Common myeloid progenitor, CD34-positive (primary cell): ENCODE measurements at regions not wholly inside any gene's neighbourhood (a gene's known extent, or its start where the extent isn't known, plus 50 kb on each side); places are given as distances from the start of the nearest gene placed in this dataset.
A peak's percentile ranks its signal among the peaks of the same experiment; 100 is the strongest.

Source experiments
- CTCF ChIA-PET: fragments of 350-600 bp; sonication (Branson Sonifier 250); formaldehyde crosslinking; loops from one replicate; lab custom pipeline; 2021; ENCODE audit warnings: antibody characterized with exemption; lab: Charles Lee
- POLR2A ChIA-PET: fragments of 350-600 bp; sonication (Branson Sonifier 250); formaldehyde crosslinking; loops from one replicate; lab custom pipeline; 2021; ENCODE audit warnings: antibody characterized with exemption; lab: Charles Lee
- DNase-seq, 3 donors: peaks; one replicate each; pipeline versions ENCODE4 v3.0.0 to v3.0.0-alpha.2; 2013
- H3K27ac ChIP-seq, 2 experiments: 1 replicate in 1 of 2; 2 replicates in 1 of 2; pipeline ENCODE4 v1.7.0; 2013; ENCODE audit warnings: inconsistent platforms in 2 of 2, low read length in 2 of 2, mild to moderate bottlenecking in 2 of 2, low read depth in 1 of 2, moderate library complexity in 1 of 2; ENCODE audit not compliant: severe bottlenecking in 2 of 2, insufficient read depth in 1 of 2, poor library complexity in 1 of 2
- H3K27me3 ChIP-seq, 5 experiments: replicated peaks in 2 of 5; 1 replicate in 3 of 5; 2 replicates in 2 of 5; pipeline versions ENCODE4 v1.6.1 to v1.7.0; 2013; ENCODE audit warnings: low read length in 4 of 5, mild to moderate bottlenecking in 2 of 5, moderate library complexity in 2 of 5, inconsistent platforms in 1 of 5; ENCODE audit not compliant: insufficient read depth in 5 of 5, control insufficient read depth in 4 of 5
- H3K36me3 ChIP-seq, 4 experiments: 1 replicate in 2 of 4; 2 replicates in 2 of 4; pipeline versions ENCODE4 v1.6.1 to v1.7.0; 2013; ENCODE audit warnings: low read length in 3 of 4, control low read depth in 1 of 4, mild to moderate bottlenecking in 1 of 4; ENCODE audit not compliant: control insufficient read depth in 4 of 4, insufficient read depth in 4 of 4
- H3K4me1 ChIP-seq, 4 experiments: 1 replicate in 3 of 4; 2 replicates in 1 of 4; pipeline versions ENCODE4 v1.6.1 to v1.7.1; 2013; ENCODE audit warnings: low read length in 3 of 4, mild to moderate bottlenecking in 3 of 4, control low read depth in 1 of 4, inconsistent platforms in 1 of 4, moderate library complexity in 1 of 4; ENCODE audit not compliant: control insufficient read depth in 4 of 4, insufficient read depth in 4 of 4; ENCODE audit errors: control extremely low read depth in 1 of 4
- H3K4me3 ChIP-seq, 7 experiments: 1 replicate in 4 of 7; 2 replicates in 3 of 7; pipeline versions ENCODE4 v1.5.1 to v1.7.0; 2013; ENCODE audit warnings: mild to moderate bottlenecking in 7 of 7, low read length in 6 of 7, moderate library complexity in 6 of 7, inconsistent platforms in 2 of 7, low read depth in 2 of 7, control low read depth in 1 of 7; ENCODE audit not compliant: insufficient read depth in 4 of 7, control insufficient read depth in 1 of 7; ENCODE audit errors: extremely low read depth in 1 of 7
- H3K9me3 ChIP-seq, 5 experiments: 1 replicate in 4 of 5; 2 replicates in 1 of 5; pipeline versions ENCODE4 v1.6.1 to v1.7.1; 2013; ENCODE audit warnings: low read length in 4 of 5, mild to moderate bottlenecking in 2 of 5, inconsistent platforms in 1 of 5, low read depth in 1 of 5, moderate library complexity in 1 of 5; ENCODE audit not compliant: control insufficient read depth in 4 of 5, insufficient read depth in 2 of 5; ENCODE audit errors: control extremely low read depth in 1 of 5
- WGBS: methylation state at CpG from one replicate; pipeline ENCODE4 v1.1.5; 2013; ENCODE audit not compliant: insufficient coverage; 5-methylcytosine and 5-hydroxymethylcytosine counted together

- no peaks in the 10 kb centered on the region for H3K27me3 ChIP-seq
- H3K9me3 ChIP-seq: no peaks in the 10 kb centered on the region
- ChIA-PET POLR2A (no interaction called here), CTCF (interaction anchor here (1.2 kb wide), 1 partner anchor 73 kb away, joined by 3 read pairs; no protein-coding TSS in a partner anchor)
- no peak for DNase-seq
- H3K36me3 ChIP-seq: peaks cover 0 to 8% (median 0%) of the 10 kb centered on the region in 4 experiments
- H3K4me1 ChIP-seq: peaks cover 0 to 25% (median 14%) of the 10 kb centered on the region in 4 experiments
- no peak overlapping the region for H3K27ac ChIP-seq
- whole genome bisulfite sequencing: 52% methylated on average over 4 of the region's 7 CpGs
- H3K4me3 ChIP-seq: peak overlapping the region in 4 of 7 experiments; percentile 33 to 79 (median 63)
These were observed 105.2 kb upstream of the IER5L start for GRCh38 chr9:129283291-129283691.

DNA sequence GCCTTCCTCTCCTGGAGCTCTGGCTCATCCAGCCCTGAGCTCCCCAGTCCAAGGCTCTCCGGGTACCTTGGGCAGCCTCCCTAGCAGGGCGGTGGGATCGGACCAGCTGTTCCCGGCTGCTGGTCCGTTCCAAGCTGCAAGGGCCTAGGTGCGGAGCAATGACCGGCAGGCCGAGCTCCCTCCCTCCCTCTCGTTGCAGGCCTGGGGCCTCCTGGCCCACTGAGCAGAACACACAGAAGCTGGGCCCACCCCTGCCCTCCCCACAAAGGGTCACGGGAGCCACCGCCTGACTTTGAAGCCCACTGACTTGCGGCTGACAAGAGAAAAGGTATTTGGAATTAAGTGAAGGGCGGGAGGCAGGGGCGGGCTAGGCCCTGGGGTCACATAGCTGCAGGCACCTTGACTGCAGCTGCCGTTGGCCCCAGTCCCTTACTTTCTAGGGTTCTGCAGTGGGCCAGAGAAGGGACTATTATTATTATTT, 104.7 kb upstream of the IER5L start:
- DNase-seq: no peak
- ChIA-PET POLR2A (no interaction called here), CTCF (interaction anchor here (1.2 to 1.4 kb wide), 5 partner anchors 9 to 72 kb away, joined by 3 to 6 read pairs (median 3); no protein-coding TSS in a partner anchor)
- WGBS: 46% methylated on average over 12 of the region's 15 CpGs
- H3K4me1 ChIP-seq: peaks cover 0 to 25% (median 14%) of the 10 kb centered on the region in 4 experiments
- H3K4me3 ChIP-seq: peak overlapping the region in 5 of 7 experiments; percentile 9 to 79 (median 59)
- H3K27me3 ChIP-seq: no peaks in the 10 kb centered on the region
- H3K9me3 ChIP-seq: no peaks in the 10 kb centered on the region
- no peak overlapping the region for H3K27ac ChIP-seq
- peaks cover 0 to 8% (median 0%) of the 10 kb centered on the region in 4 experiments for H3K36me3 ChIP-seq

DNA sequence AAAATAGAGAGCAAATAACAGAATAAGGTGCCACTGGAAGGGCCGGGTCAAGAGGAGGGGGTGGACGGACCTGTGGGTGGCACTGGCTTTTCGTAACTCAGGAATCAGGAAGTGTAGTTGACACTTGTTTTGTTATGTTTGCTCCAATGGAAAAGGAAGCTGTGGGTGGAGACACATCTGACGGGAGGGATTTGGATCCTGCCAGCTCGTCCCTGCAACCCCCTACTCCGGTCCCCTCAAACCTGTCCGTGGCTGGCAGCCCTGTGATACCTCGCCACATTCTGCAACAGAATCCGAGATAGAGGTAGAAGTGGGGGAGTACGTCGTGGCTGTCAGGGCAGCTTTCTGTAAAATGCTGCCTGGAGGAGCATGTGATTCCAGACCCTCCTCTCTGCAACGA, 104.2 kb upstream of the IER5L start:
- Histone ChIP-seq H3K4me3 (peak overlapping the region in 5 of 7 experiments; percentile 9 to 79 (median 59)), H3K27ac (no peak overlapping the region), H3K27me3 (no peaks in the 10 kb centered on the region), H3K36me3 (peaks cover 0 to 8% (median 0%) of the 10 kb centered on the region in 4 experiments), H3K9me3 (no peaks in the 10 kb centered on the region), H3K4me1 (peaks cover 0 to 25% (median 14%) of the 10 kb centered on the region in 4 experiments)
- WGBS: 5% methylated on average over 10 of the region's 12 CpGs
- POLR2A ChIA-PET: interaction anchor here (0.9 kb wide), 1 partner anchor 105 kb away, joined by 3 read pairs; no protein-coding TSS in a partner anchor
- CTCF ChIA-PET: interaction anchor here (1.1 to 1.4 kb wide), 6 partner anchors 9 to 72 kb away, joined by 3 to 6 read pairs (median 3); no protein-coding TSS in a partner anchor
- peak; percentile 11 to 32 (median 20) for DNase-seq

DNA sequence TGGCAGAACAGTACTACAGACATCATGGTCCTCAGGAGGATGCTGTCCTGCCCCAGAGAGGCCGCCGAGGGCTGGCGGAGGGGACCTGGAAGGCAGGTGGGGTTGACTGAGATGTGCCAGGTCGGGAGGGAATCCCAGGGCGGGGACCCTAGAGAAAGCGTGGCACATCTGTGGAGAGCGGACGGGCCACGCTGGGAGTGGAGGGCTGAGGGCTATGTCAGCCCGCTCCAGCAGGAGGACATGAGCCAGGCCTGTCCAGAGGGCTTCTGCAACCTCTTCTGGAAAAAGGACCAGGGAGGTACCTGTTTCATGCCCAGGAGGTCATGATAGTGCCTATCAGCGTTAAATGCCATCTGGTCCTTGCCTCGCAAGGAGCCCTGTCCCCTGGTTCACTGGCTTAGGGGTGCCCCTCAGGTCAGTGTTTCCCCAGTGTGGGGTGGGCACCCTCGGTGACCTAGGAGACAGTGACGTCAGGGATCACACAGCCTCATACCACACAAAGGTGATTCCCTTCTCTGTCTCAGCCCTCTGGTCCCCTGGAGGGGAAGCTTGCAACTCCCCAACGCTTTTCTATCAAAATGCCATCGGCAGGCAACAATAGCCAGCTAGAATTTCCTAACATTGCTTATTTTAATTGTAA, 103.6 kb upstream of the IER5L start:
- ChIA-PET POLR2A (interaction anchor here (0.9 kb wide), 1 partner anchor 104 kb away, joined by 3 read pairs; no protein-coding TSS in a partner anchor), CTCF (interaction anchor here (1.0 to 1.4 kb wide), 6 partner anchors 8 to 52 kb away, joined by 3 to 6 read pairs (median 3); no protein-coding TSS in a partner anchor)
- Histone ChIP-seq H3K9me3 (no peaks in the 10 kb centered on the region), H3K27ac (no peak overlapping the region), H3K4me1 (peaks cover 0 to 30% (median 20%) of the 10 kb centered on the region in 4 experiments), H3K4me3 (peak overlapping the region in 1 of 7 experiments; percentile 67), H3K27me3 (no peaks in the 10 kb centered on the region), H3K36me3 (peaks cover 0 to 7% (median 0%) of the 10 kb centered on the region in 4 experiments)
- no peak for DNase-seq
- WGBS: 99% methylated on average over 12 of the region's 16 CpGs

GRCh38 chr9:129280623-129281271, 102.7 kb upstream of the IER5L start:
- Histone ChIP-seq H3K4me1 (peaks cover 0 to 39% (median 28%) of the 10 kb centered on the region in 4 experiments), H3K9me3 (no peaks in the 10 kb centered on the region), H3K4me3 (no peak overlapping the region), H3K27ac (no peak overlapping the region), H3K27me3 (no peaks in the 10 kb centered on the region), H3K36me3 (peaks cover 0 to 5% (median 0%) of the 10 kb centered on the region in 4 experiments)
- DNase-seq: no peak
- ChIA-PET POLR2A (no interaction called here), CTCF (interaction anchor here (1.0 to 1.3 kb wide), 2 partner anchors 14 to 107 kb away, joined by 3 read pairs; no protein-coding TSS in a partner anchor)
- 95% methylated on average over 7 of the region's 8 CpGs for WGBS

GRCh38 chr9:129280236-129280622, 102.2 kb upstream of the IER5L start:
- H3K36me3 ChIP-seq: peaks cover 0 to 4% (median 0%) of the 10 kb centered on the region in 4 experiments
- H3K9me3 ChIP-seq: no peaks in the 10 kb centered on the region
- no peaks in the 10 kb centered on the region for H3K27me3 ChIP-seq
- no peak for DNase-seq
- no peak overlapping the region for H3K27ac ChIP-seq
- ChIA-PET CTCF (interaction anchor here (1.0 to 1.3 kb wide), 2 partner anchors 14 to 106 kb away, joined by 3 read pairs; no protein-coding TSS in a partner anchor), POLR2A (no interaction called here)
- H3K4me3 ChIP-seq: no peak overlapping the region
- H3K4me1 ChIP-seq: peaks cover 0 to 40% (median 29%) of the 10 kb centered on the region in 4 experiments
- WGBS: 96% methylated on average over 7 of the region's 8 CpGs
